Colonic mucosa (tissue), 4 donors: ENCODE measurements at regions not wholly inside any gene's neighbourhood (a gene's known extent, or its start where the extent isn't known, plus 50 kb on each side); places are given as distances from the start of the nearest gene placed in this dataset.

Experiments
- DNase-seq: peaks from one replicate; pipeline ENCODE4 v3.0.0-alpha.2; 2020
- H3K27ac ChIP-seq: fragments of 200-600 bp; one replicate; pipeline ENCODE4 v1.8.0; 2021
- H3K27me3 ChIP-seq: fragments of 200-600 bp; one replicate; pipeline ENCODE4 v1.8.0; 2021
- H3K36me3 ChIP-seq: fragments of 200-600 bp; one replicate; pipeline ENCODE4 v1.8.0; 2021
- H3K4me1 ChIP-seq: fragments of 200-600 bp; one replicate; pipeline ENCODE4 v1.8.0; 2021; ENCODE audit warnings: mild to moderate bottlenecking
- H3K4me3 ChIP-seq: fragments of 200-600 bp; one replicate; pipeline ENCODE4 v1.8.0; 2021
- H3K9ac ChIP-seq, 2 donors: one replicate each; pipeline ENCODE4 v1.7.0; 2013; ENCODE audit warnings: control low read depth in 2 of 2, low read depth in 2 of 2, low read length in 2 of 2
- H3K9me3 ChIP-seq: fragments of 200-600 bp; one replicate; pipeline ENCODE4 v1.8.0; 2021
- CTCF ChIP-seq: fragments of 200-600 bp; IDR thresholded peaks from one replicate; pipeline ENCODE4 v1.8.0; 2022; ENCODE audit warnings: antibody characterized with exemption, mild to moderate bottlenecking
- intact Hi-C: fragments of 100-400 bp; cut with DNase I; formaldehyde crosslinking; loops from one replicate; pipeline ENCODE4 v1.14.1; 2022
- donor health status: healthy.
- donor health status: DM: no; HTN: no; CAD: no.
- donor health status: DM: no; HTN: no; CAD: no.

GRCh38 chr22:45107671-45108070, 56.1 kb upstream of the NUP50 start:
- Histone ChIP-seq H3K9ac (no peak overlapping the region), H3K9me3 (no peaks in the 10 kb centered on the region), H3K27me3 (no peaks in the 10 kb centered on the region), H3K27ac (no peak overlapping the region), H3K4me3 (no peak overlapping the region), H3K4me1 (no peaks in the 10 kb centered on the region), H3K36me3 (no peaks in the 10 kb centered on the region)
- intact Hi-C loops, result loop anchor here (10.0 kb wide), 1 partner anchor 283 kb away; no protein-coding TSS in a partner anchor
- DNase-seq, result no peak
- TF ChIP-seq CTCF, result no peak

GRCh38 chr22:45112136-45112879, 51.4 kb upstream of the NUP50 start:
- H3K4me1 ChIP-seq, result no peaks in the 10 kb centered on the region
- no peak overlapping the region for H3K4me3 ChIP-seq
- intact Hi-C loops, result no loop called here
- no peak for DNase-seq
- TF ChIP-seq CTCF, result no peak
- H3K27me3 ChIP-seq, result no peaks in the 10 kb centered on the region
- H3K27ac ChIP-seq, result no peak overlapping the region
- no peak overlapping the region for H3K9ac ChIP-seq
- no peaks in the 10 kb centered on the region for H3K36me3 ChIP-seq
- no peaks in the 10 kb centered on the region for H3K9me3 ChIP-seq
